ENCODE measurements at regions not wholly inside any gene's neighbourhood (a gene's known extent, or its start where the extent isn't known, plus 50 kb on each side); places are given as distances from the start of the nearest gene placed in this dataset.
A peak's percentile ranks its signal among the peaks of the same experiment; 100 is the strongest.

DNA sequence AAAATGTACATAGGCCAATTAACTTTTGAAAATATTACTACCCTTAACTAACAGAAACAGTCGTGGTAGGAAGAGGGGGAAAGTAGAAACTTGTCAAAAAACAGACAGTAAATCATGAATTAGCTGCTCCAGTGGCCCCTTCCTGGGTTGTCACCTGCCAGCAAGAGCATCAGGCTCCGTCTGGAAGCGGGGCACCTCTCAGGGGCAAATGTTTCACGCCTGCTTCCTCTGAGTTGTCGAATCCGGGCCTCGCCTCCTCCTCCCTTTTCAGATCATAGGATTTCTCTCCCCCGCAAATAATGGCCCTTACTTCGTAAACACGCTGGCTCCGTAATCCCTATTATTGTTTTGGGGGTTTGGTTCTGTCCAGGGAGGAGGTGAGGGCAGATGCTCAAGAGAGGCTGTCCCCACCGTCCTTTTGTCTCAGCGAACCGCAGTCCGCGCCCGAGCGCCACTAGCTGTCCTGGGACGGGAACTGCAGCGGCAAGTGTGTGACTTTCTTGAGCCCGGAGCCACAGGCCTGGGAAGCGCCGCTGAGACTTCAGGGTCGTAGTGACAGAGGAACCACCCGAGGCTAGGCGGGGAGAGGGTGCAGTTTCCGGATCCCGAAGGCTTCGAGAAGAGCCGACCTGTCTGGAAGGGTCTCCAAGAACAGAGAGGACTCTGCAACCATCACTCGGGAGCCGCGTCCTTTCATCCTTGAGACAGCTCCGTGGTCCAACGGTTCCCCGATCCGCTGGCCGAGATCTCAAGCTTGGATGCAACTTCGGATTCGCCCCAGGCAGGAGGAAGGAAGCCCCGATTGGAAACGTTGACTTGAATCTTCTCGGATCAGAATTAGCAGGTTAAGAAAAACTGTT is 214.5 kb upstream of the ZNF184 start (continued):
- TF ChIP-seq ARID5B (CRISPR knock-in tag; IDR thresholded peaks at IDR 0.05) (no peak; the same call in 1 of the 2 replicates), ZNF431 (CRISPR knock-in tag; IDR thresholded peaks at IDR 0.05; ENCODE audit: borderline replicate concordance, low read depth) (no peak), REXO4 (CRISPR knock-in tag; IDR thresholded peaks at IDR 0.05; ENCODE audit: borderline replicate concordance) (no peak), HNRNPH1 (optimal IDR thresholded peaks at IDR 0.05; ENCODE audit: low read depth, low read length) (no peak), PAWR (CRISPR knock-in tag; IDR thresholded peaks at IDR 0.05; ENCODE audit: borderline replicate concordance) (no peak), ATRX (CRISPR knock-in tag; IDR thresholded peaks at IDR 0.05; ENCODE audit: borderline replicate concordance) (no peak), HOXA7 (CRISPR knock-in tag; IDR thresholded peaks at IDR 0.05) (no peak), ZNF317 (CRISPR knock-in tag; IDR thresholded peaks at IDR 0.05) (no peak), BRCA1 (CRISPR knock-in tag; IDR thresholded peaks at IDR 0.05) (no peak), ARNTL (CRISPR knock-in tag; IDR thresholded peaks at IDR 0.05) (no peak), GABPB1 (CRISPR knock-in tag; IDR thresholded peaks at IDR 0.05) (no peak; the same call in none of the 2 replicates), TCF7 (IDR thresholded peaks at IDR 0.05; ENCODE audit: low read depth) (no peak), JARID2 (CRISPR knock-in tag; IDR thresholded peaks at IDR 0.05; ENCODE audit: insufficient replicate concordance) (no peak), MYNN (CRISPR knock-in tag; IDR thresholded peaks at IDR 0.05; ENCODE audit: low read depth) (no peak), HOXA3 (CRISPR knock-in tag; IDR thresholded peaks at IDR 0.05) (no peak), ZBTB43 (CRISPR knock-in tag; conservative IDR thresholded peaks at IDR 0.05) (no peak; the same call in 1 of the 2 replicates), YY1 (IDR thresholded peaks at IDR 0.05; ENCODE audit: insufficient read depth, insufficient replicate concordance, low read depth, low read length) (no peak)
- TF ChIP-seq, protein P1, sequence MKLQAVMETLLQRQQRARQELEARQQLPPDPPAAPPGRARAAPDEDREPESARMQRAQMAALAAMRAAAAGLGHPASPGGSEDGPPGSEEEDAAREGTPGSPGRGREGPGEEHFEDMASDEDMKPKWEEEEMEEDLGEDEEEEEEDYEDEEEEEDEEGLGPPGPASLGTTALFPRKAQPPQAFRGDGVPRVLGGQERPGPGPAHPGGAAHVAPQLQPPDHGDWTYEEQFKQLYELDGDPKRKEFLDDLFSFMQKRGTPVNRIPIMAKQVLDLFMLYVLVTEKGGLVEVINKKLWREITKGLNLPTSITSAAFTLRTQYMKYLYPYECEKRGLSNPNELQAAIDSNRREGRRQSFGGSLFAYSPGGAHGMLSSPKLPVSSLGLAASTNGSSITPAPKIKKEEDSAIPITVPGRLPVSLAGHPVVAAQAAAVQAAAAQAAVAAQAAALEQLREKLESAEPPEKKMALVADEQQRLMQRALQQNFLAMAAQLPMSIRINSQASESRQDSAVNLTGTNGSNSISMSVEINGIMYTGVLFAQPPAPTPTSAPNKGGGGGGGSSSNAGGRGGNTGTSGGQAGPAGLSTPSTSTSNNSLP (IDR thresholded peaks at IDR 0.05; ENCODE audit: low read depth, low read length) = no peak
- TF ChIP-seq, protein P2, sequence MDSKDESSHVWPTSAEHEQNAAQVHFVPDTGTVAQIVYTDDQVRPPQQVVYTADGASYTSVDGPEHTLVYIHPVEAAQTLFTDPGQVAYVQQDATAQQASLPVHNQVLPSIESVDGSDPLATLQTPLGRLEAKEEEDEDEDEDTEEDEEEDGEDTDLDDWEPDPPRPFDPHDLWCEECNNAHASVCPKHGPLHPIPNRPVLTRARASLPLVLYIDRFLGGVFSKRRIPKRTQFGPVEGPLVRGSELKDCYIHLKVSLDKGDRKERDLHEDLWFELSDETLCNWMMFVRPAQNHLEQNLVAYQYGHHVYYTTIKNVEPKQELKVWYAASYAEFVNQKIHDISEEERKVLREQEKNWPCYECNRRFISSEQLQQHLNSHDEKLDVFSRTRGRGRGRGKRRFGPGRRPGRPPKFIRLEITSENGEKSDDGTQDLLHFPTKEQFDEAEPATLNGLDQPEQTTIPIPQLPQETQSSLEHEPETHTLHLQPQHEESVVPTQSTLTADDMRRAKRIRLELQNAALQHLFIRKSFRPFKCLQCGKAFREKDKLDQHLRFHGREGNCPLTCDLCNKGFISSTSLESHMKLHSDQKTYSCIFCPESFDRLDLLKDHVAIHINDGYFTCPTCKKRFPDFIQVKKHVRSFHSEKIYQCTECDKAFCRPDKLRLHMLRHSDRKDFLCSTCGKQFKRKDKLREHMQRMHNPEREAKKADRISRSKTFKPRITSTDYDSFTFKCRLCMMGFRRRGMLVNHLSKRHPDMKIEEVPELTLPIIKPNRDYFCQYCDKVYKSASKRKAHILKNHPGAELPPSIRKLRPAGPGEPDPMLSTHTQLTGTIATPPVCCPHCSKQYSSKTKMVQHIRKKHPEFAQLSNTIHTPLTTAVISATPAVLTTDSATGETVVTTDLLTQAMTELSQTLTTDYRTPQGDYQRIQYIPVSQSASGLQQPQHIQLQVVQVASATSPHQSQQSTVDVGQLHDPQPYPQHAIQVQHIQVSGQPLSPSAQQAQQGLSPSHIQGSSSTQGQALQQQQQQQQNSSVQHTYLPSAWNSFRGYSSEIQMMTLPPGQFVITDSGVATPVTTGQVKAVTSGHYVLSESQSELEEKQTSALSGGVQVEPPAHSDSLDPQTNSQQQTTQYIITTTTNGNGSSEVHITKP (CRISPR knock-in tag; IDR thresholded peaks at IDR 0.05; ENCODE audit: low read depth) = peak; percentile 54; the same call in 1 of the 2 replicates

All from HepG2 (cell line).